Activated CD8-positive, alpha-beta memory T cell treated with anti-CD3 and anti-CD28 coated beads, Interleukin-2, amount 10 ng/mL, durations not matched to agents 7 days and 5 days (primary cell): ENCODE measurements at regions not wholly inside any gene's neighbourhood (a gene's known extent, or its start where the extent isn't known, plus 50 kb on each side); places are given as distances from the start of the nearest gene placed in this dataset.
A peak's percentile ranks its signal among the peaks of the same experiment; 100 is the strongest.

Source experiments
- ATAC-seq: fragments of 150-1000 bp; cut with Tn5 transposase; one replicate; pipeline ENCODE4 v1.10.0; 2021; ENCODE audit warnings: moderate library complexity
- CTCF ChIA-PET: fragments of 350-600 bp; sonication (Branson Sonifier 250); formaldehyde crosslinking; loops from one replicate; lab custom pipeline; 2021; ENCODE audit warnings: antibody characterized with exemption; lab: Charles Lee
- DNase-seq: peaks from one replicate; pipeline ENCODE4 v3.0.0-alpha.2; 2020
- H3K27ac Mint-ChIP-seq: one replicate; pipeline ENCODE4 v1.8.0; 2021; ENCODE audit warnings: mild to moderate bottlenecking, mixed read lengths
- H3K27me3 Mint-ChIP-seq: one replicate; pipeline ENCODE4 v1.8.0; 2021; ENCODE audit warnings: mixed read lengths
- H3K36me3 Mint-ChIP-seq: one replicate; pipeline ENCODE4 v1.8.0; 2021; ENCODE audit warnings: mild to moderate bottlenecking, mixed read lengths
- H3K4me1 Mint-ChIP-seq: one replicate; pipeline ENCODE4 v1.8.0; 2021; ENCODE audit warnings: mixed read lengths
- H3K4me3 Mint-ChIP-seq: one replicate; pipeline ENCODE4 v1.8.0; 2021; ENCODE audit warnings: mild to moderate bottlenecking, moderate library complexity, mixed read lengths
- H3K9me3 Mint-ChIP-seq: one replicate; pipeline ENCODE4 v1.8.0; 2022; ENCODE audit warnings: low read depth, mixed read lengths

DNA sequence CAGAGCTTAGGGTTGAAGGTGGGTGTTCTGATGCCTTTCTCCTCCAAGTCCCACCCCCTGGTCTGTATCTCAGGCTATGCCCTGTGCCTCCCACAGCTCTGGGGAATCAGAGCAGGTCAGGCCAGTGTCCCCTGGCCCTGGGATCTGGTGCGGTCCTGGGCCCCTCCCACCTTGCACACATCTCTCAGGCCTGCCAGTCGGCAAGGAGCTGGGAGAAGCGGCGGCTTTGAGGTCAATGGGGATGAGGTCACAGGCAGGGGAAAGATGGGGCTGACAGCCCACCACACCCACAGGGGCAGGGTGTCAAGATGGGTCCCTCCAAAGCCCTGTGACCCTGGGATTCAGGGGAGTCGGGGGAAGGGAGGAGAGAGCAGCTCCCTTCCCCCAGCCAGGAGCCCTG is 65.4 kb upstream of the CASZ1 start:
- CTCF ChIA-PET = interaction anchor here (1.0 to 1.2 kb wide), 2 partner anchors 11 to 38 kb away, joined by 3 to 6 read pairs; no protein-coding TSS in a partner anchor
- Mint-ChIP-seq H3K27ac (no peak overlapping the region), H3K4me1 (peaks cover 5% of the 10 kb centered on the region), H3K9me3 (no peaks in the 10 kb centered on the region), H3K36me3 (no peaks in the 10 kb centered on the region), H3K4me3 (no peak overlapping the region), H3K27me3 (peaks cover 50% of the 10 kb centered on the region)
- DNase-seq (no peak), ATAC-seq (no peak)

DNA sequence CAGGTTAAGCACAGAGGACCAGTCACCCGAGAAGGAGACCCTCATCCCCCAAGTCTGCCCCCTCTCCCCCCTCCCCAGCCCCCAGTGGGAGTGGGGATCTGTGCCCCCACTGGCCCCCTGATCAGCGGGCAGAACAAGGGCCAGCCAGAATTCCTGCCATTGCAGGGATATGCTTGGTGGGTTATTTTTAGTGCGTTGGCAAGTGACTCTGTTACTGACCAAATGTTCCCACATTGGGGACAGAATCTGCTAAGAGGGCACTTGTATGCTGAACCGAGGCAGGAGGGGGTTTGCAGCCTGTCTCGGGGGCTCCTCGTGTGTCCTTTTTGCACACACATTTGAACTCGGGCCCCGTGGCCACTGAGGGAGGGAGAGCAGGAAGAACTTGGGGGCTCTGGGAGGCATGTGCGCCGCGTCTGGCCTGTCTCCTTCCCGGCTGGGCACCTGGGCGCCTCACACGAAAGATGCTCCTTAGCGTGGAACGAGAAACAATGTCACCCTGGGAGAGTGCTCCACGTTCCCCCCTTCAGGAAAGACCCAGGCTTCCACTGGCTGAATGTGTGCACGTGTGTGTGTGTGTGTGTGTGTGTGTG is 66.4 kb upstream of the CASZ1 start:
- H3K27ac Mint-ChIP-seq = no peak overlapping the region

DNA sequence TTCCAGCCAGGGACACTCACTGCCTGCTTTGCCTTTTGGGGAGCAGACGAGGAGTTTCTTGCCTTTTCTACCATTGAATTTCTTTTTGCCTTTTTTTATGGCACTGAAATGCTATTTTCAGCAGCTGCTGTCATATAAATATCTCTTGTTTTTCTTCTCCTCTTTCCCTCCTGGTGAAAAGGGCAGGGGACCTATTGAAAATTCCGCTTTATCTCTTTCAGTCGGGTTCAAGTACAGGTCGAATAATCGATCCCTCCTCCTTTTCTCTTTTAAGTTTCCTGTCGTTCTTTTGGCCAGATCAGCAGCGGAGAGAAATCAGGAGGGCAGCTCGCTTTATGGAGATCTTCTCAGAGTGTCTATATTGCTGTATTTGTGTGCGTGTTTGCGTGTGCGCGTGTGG is 67.4 kb upstream of the CASZ1 start:
- Mint-ChIP-seq H3K4me1 (peaks cover 10% of the 10 kb centered on the region), H3K27ac (no peak overlapping the region), H3K4me3 (no peak overlapping the region), H3K27me3 (peaks cover 65% of the 10 kb centered on the region), H3K9me3 (no peaks in the 10 kb centered on the region), H3K36me3 (no peaks in the 10 kb centered on the region)
- DNase-seq = no peak
- CTCF ChIA-PET = interaction anchor here (7.1 kb wide), 1 partner anchor 370 kb away, joined by 68 read pairs; no protein-coding TSS in a partner anchor
- ATAC-seq = no peak

More for the DNA sequence above, 66.4 kb upstream of the CASZ1 start:
- ATAC-seq = no peak
- Mint-ChIP-seq H3K9me3 (no peaks in the 10 kb centered on the region), H3K27me3 (peaks cover 56% of the 10 kb centered on the region), H3K4me1 (peaks cover 10% of the 10 kb centered on the region), H3K36me3 (no peaks in the 10 kb centered on the region), H3K4me3 (no peak overlapping the region)
- no peak for DNase-seq
- CTCF ChIA-PET = interaction anchor here (1.2 kb wide), 1 partner anchor 9 kb away, joined by 6 read pairs; no protein-coding TSS in a partner anchor

DNA sequence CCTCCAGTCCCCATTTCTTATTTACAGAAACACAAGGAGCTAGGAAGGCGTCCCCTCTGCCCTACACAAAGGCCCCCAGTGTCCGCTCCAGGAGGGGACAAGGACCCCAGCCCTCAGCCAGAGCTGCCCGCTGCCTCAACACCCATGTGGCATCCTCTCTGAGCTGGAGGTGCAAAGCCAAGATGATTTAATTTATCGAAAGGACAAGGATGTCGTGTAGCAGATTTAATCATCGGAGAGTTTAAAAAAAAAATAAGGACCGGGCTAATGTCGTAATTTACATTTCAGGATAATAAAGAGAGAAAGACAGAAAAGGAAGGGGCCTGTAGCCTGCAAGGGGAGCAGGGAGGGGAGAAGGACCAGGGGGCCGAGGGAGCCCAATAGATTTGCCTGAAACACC is 68.3 kb upstream of the CASZ1 start:
- H3K4me3 Mint-ChIP-seq = no peak overlapping the region

DNA sequence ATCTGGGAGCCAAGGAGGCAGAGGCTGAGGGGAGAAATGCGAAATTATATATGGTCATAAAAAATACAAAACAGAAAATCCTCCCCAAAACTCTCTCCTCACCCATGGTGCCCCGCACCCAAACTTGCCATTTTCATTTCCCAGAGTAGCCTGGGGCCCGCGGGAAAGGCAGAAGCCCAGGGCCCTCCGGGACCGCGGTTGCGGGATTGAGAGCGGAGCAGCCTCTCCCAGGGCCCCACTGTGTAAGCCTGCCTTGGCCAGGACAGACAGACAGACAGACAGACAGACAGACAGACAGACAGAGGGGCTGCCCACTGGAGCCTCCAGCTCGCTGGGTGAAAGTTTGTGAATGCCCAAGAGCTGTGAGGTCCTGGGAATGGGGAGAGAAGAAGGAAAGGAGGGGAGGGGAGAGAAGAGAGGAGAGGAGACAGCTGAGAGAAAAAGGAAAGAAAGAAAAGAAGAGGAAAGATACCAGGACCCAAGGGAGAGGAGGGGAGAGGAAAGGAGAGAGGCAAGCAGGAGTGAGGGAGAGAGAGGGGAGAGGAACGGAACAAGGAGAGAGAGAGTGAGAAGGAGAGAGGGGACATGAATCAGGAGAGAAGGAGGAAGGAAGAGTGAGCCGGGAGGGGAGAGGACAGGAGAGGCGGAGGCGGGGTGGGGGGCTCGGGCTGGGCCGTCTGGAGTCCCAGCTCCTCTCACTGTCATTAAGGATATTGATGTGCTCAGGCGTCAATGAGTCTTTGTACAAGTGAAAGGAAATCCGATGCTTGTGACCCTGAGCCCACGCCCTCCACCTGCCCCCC is 69.3 kb upstream of the CASZ1 start:
- Mint-ChIP-seq H3K27me3 (peaks cover 70% of the 10 kb centered on the region), H3K4me1 (peaks cover 10% of the 10 kb centered on the region), H3K27ac (no peak overlapping the region), H3K4me3 (no peak overlapping the region), H3K9me3 (no peaks in the 10 kb centered on the region), H3K36me3 (no peaks in the 10 kb centered on the region)
- no peak for DNase-seq
- ATAC-seq = no peak
- CTCF ChIA-PET = interaction anchor here (1.2 to 7.1 kb wide), 4 partner anchors 13 to 372 kb away, joined by 3 to 68 read pairs (median 4); no protein-coding TSS in a partner anchor

More for the DNA sequence above, 68.3 kb upstream of the CASZ1 start:
- Mint-ChIP-seq H3K27ac (no peak overlapping the region), H3K9me3 (no peaks in the 10 kb centered on the region), H3K4me1 (peaks cover 10% of the 10 kb centered on the region), H3K27me3 (peaks cover 70% of the 10 kb centered on the region), H3K36me3 (no peaks in the 10 kb centered on the region)
- DNase-seq (no peak), ATAC-seq (no peak)
- CTCF ChIA-PET = interaction anchor here (7.1 kb wide), 1 partner anchor 371 kb away, joined by 68 read pairs; no protein-coding TSS in a partner anchor

GRCh38 chr1:10866321-10867093 is 70.1 kb upstream of the CASZ1 start:
- Mint-ChIP-seq H3K27ac (no peak overlapping the region), H3K27me3 (peaks cover 72% of the 10 kb centered on the region), H3K36me3 (no peaks in the 10 kb centered on the region), H3K9me3 (no peaks in the 10 kb centered on the region), H3K4me1 (peaks cover 10% of the 10 kb centered on the region), H3K4me3 (peak overlapping the region; percentile 43)
- CTCF ChIA-PET = interaction anchor here (0.7 to 7.1 kb wide), 10 partner anchors 12 to 604 kb away, joined by 3 to 68 read pairs (median 4); no protein-coding TSS in a partner anchor
- ATAC-seq (peak; percentile 43), DNase-seq (no peak)

- CTCF ChIA-PET = interaction anchor here (0.7 to 7.1 kb wide), 11 partner anchors 11 to 603 kb away, joined by 3 to 68 read pairs (median 4); no protein-coding TSS in a partner anchor
- Mint-ChIP-seq H3K27ac (no peak overlapping the region), H3K4me3 (peak overlapping the region; percentile 17), H3K27me3 (peaks cover 67% of the 10 kb centered on the region), H3K4me1 (peaks cover 10% of the 10 kb centered on the region), H3K9me3 (no peaks in the 10 kb centered on the region), H3K36me3 (no peaks in the 10 kb centered on the region)
- ATAC-seq (peak; percentile 85), DNase-seq (peak; percentile 58)
Observed at GRCh38 chr1:10867138-10867721, 70.8 kb upstream of the CASZ1 start.

DNA sequence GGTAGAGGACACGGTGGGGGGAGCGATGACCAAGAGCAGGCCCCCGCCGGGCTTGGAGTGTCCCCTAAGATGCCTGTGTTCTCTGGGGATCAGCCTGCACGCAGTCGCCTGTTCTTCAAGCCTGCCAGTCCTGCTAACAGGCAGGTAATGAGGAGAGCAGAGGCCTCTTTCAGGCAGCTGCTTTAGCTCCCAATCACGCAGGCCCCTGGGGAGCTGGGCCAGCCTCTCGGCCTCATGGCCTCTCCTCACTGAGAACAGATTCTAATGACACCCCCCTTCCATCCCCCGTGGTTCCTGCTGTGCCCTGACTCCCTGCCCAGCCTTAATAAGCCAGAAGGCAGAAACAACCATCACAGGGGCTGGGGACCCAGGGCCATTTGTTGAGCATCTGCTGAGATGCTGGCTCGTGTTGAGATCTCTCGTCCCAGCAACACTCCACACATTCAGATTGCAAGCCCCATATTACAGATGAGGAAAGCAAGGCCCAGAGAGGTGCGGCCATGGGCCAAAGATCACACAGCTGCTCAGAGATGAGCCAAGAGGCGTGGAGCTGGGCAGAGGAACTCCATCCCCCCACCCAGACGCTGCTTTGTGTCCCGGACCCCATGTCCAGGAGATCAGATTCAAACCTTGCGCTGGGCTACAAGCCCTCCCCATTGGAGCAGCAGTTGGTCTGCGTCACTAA is 71.6 kb upstream of the CASZ1 start:
- Mint-ChIP-seq H3K4me3 (no peak overlapping the region), H3K27me3 (peaks cover 61% of the 10 kb centered on the region), H3K36me3 (no peaks in the 10 kb centered on the region), H3K9me3 (no peaks in the 10 kb centered on the region), H3K4me1 (peaks cover 10% of the 10 kb centered on the region), H3K27ac (no peak overlapping the region)
- CTCF ChIA-PET = interaction anchor here (1.0 to 7.1 kb wide), 2 partner anchors 12 to 374 kb away, joined by 3 to 68 read pairs; no protein-coding TSS in a partner anchor
- no peak for DNase-seq
- no peak for ATAC-seq

GRCh38 chr1:10868599-10868965 is 72.1 kb upstream of the CASZ1 start:
- no peak for ATAC-seq
- Mint-ChIP-seq H3K36me3 (no peaks in the 10 kb centered on the region), H3K9me3 (no peaks in the 10 kb centered on the region), H3K27ac (no peak overlapping the region), H3K4me3 (no peak overlapping the region), H3K27me3 (peaks cover 57% of the 10 kb centered on the region), H3K4me1 (peaks cover 10% of the 10 kb centered on the region)
- no peak for DNase-seq
- CTCF ChIA-PET = interaction anchor here (7.1 kb wide), 1 partner anchor 375 kb away, joined by 68 read pairs; no protein-coding TSS in a partner anchor

GRCh38 chr1:10869933-10870332 is 73.5 kb upstream of the CASZ1 start:
- ATAC-seq (no peak), DNase-seq (no peak)
- CTCF ChIA-PET = interaction anchor here (1.1 to 7.1 kb wide), 5 partner anchors 10 to 376 kb away, joined by 3 to 68 read pairs (median 5); no protein-coding TSS in a partner anchor
- no peaks in the 10 kb centered on the region for H3K9me3 Mint-ChIP-seq
- H3K27ac Mint-ChIP-seq = no peak overlapping the region
- no peak overlapping the region for H3K4me3 Mint-ChIP-seq
- H3K36me3 Mint-ChIP-seq = no peaks in the 10 kb centered on the region
- H3K4me1 Mint-ChIP-seq = peaks cover 10% of the 10 kb centered on the region
- H3K27me3 Mint-ChIP-seq = peaks cover 43% of the 10 kb centered on the region

GRCh38 chr1:10870493-10871096 is 74.1 kb upstream of the CASZ1 start:
- DNase-seq = no peak
- Mint-ChIP-seq H3K4me3 (no peak overlapping the region), H3K27me3 (peaks cover 36% of the 10 kb centered on the region), H3K36me3 (no peaks in the 10 kb centered on the region), H3K4me1 (peaks cover 10% of the 10 kb centered on the region), H3K9me3 (no peaks in the 10 kb centered on the region), H3K27ac (no peak overlapping the region)
- ATAC-seq = no peak
- CTCF ChIA-PET = interaction anchor here (1.4 to 7.1 kb wide), 3 partner anchors 356 to 377 kb away, joined by 5 to 68 read pairs (median 5); no protein-coding TSS in a partner anchor

DNA sequence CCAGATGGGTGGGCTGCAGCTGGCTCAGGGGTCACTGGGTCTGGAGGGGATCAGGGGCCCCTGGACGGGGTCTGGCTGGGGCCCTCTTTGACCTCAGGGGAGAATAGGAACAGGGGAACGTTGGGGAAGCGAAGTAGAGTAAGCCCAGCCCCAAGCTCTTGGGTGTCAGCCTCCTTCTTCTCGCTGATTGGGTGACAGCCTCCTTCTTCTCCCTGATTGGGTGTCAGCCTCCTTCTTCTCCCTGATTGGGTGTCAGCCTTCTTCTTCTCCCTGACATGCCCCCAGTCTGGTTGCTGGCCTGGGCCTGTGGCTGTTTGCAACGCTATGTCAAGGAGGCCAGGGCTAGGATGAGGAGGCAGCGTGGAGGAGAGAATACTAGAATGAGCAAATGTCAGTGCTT is 76.7 kb upstream of the CASZ1 start:
- Mint-ChIP-seq H3K4me3 (no peak overlapping the region), H3K27me3 (peaks cover 18% of the 10 kb centered on the region), H3K36me3 (no peaks in the 10 kb centered on the region), H3K4me1 (no peaks in the 10 kb centered on the region), H3K27ac (no peak overlapping the region), H3K9me3 (no peaks in the 10 kb centered on the region)
- no peak for DNase-seq
- no peak for ATAC-seq
- CTCF ChIA-PET = no interaction called here
